Testis (tissue), 2 donors: ENCODE measurements at regions not wholly inside any gene's neighbourhood (a gene's known extent, or its start where the extent isn't known, plus 50 kb on each side); places are given as distances from the start of the nearest gene placed in this dataset.

Experiments
- DNase-seq: peaks from one replicate; pipeline ENCODE4 v3.0.0-alpha.2; 2019
- H3K27ac ChIP-seq, 2 donors: fragments of 200-600 bp; sonication (generic); one replicate each; pipeline ENCODE4 v1.5.1; 2019
- H3K27me3 ChIP-seq: fragments of 200-600 bp; sonication (generic); one replicate; pipeline ENCODE4 v1.5.1; 2019
- H3K36me3 ChIP-seq: fragments of 200-600 bp; sonication (generic); one replicate; pipeline ENCODE4 v1.5.1; 2017; ENCODE audit warnings: low read depth; ENCODE audit errors: missing control alignments
- H3K4me1 ChIP-seq: fragments of 200-600 bp; sonication (generic); one replicate; pipeline ENCODE4 v1.5.1; 2019
- H3K4me3 ChIP-seq, 2 donors: fragments of 200-600 bp; sonication (generic); one replicate each; pipeline ENCODE4 v1.5.1; 2017 to 2019
- H3K9me3 ChIP-seq: fragments of 200-600 bp; sonication (generic); one replicate; pipeline ENCODE4 v1.5.1; 2017
- CTCF ChIP-seq, 3 experiments: fragments of 450-650 bp in 2 of 3; fragments of 200-600 bp in 1 of 3; sonication (generic) in 1 of 3; IDR thresholded peaks; one replicate each; pipeline ENCODE4 v1.5.1; 2016 to 2019; ENCODE audit warnings: antibody characterized with exemption in 3 of 3, mild to moderate bottlenecking in 2 of 3, moderate library complexity in 1 of 3
- POLR2A ChIP-seq: fragments of 450-650 bp; IDR thresholded peaks from one replicate; pipeline ENCODE4 v1.6.1; 2017; ENCODE audit warnings: antibody characterized with exemption, mild to moderate bottlenecking, moderate library complexity
- WGBS, 2 donors: methylation state at CpG; one replicate each; pipeline ENCODE4 v1.1.5; 2018; 5-methylcytosine and 5-hydroxymethylcytosine counted together
- intact Hi-C: fragments of 100-400 bp; cut with DNase I; formaldehyde crosslinking; loops from one replicate; pipeline ENCODE4 v1.15.1; 2023; ENCODE audit warnings: low total_unique reads

- Histone ChIP-seq H3K4me1 (no peaks in the 10 kb centered on the region), H3K36me3 (no peaks in the 10 kb centered on the region), H3K9me3 (no peaks in the 10 kb centered on the region), H3K27me3 (no peaks in the 10 kb centered on the region), H3K27ac (no peak overlapping the region), H3K4me3 (no peak overlapping the region)
- intact Hi-C loops = no loop called here
- TF ChIP-seq CTCF (IDR thresholded peaks at IDR 0.05) (no peak), POLR2A (no peak)
- no peak for DNase-seq
- 85 to 89% methylated on average over 6 of the region's 6 CpGs for WGBS, 2 donors
Observed at GRCh38 chr18:51486735-51487366, 289.4 kb upstream of the MEX3C start.

DNA sequence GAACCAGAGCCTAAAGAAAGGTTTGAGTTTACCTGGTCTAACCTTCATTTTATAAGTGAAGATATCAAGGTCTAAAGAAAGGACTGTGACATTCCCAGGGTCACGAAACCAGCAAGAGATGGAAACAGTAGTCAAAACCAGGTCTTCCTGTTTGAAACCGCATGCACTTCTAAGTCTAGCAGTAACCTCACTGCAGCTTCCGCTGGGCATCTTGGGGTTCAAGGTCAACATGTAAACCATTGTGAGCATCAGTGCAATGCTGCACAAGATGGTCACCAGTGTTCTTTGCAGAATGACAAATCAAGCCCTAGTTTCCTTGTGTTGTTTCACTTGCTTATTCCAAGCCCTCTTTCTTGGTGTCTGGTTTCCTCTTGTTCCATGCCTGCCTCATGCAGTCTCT, 292.9 kb upstream of the MEX3C start:
- DNase-seq = no peak
- no peak for TF ChIP-seq CTCF (IDR thresholded peaks at IDR 0.05)
- no peak for TF ChIP-seq POLR2A
- WGBS, 2 donors = 88 to 97% methylated on average over 3 of the region's 3 CpGs
- H3K27me3 ChIP-seq = no peaks in the 10 kb centered on the region
- no peak overlapping the region for H3K4me3 ChIP-seq
- no peaks in the 10 kb centered on the region for H3K9me3 ChIP-seq
- H3K36me3 ChIP-seq = no peaks in the 10 kb centered on the region
- no peak overlapping the region for H3K27ac ChIP-seq
- intact Hi-C loops = no loop called here
- H3K4me1 ChIP-seq = no peaks in the 10 kb centered on the region

DNA sequence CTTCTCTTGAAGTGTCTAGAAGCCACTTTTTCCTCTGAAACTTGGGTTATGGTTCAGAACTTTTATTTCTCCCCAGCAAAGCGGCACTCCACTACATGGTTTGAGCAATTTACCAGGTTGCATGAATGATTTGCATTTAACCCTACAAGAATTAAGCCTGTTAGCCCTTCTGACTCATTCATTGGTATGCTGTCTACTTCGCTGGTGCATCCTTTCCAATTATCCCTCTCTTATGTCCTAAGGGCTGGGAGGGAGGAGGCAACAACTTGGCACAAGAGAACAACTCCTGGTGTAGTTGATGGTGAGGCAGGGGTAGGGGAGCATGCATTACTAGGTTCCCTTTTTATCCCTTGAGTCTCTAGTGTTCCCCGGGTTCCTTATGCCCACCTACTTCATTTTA, 293.4 kb upstream of the MEX3C start:
- no peaks in the 10 kb centered on the region for H3K4me1 ChIP-seq
- intact Hi-C loops = no loop called here
- 89 to 98% methylated on average over 3 of the region's 3 CpGs for WGBS, 2 donors
- no peak overlapping the region for H3K27ac ChIP-seq
- H3K36me3 ChIP-seq = no peaks in the 10 kb centered on the region
- H3K4me3 ChIP-seq = no peak overlapping the region
- DNase-seq = no peak
- no peaks in the 10 kb centered on the region for H3K27me3 ChIP-seq
- H3K9me3 ChIP-seq = no peaks in the 10 kb centered on the region
- TF ChIP-seq POLR2A (no peak), CTCF (IDR thresholded peaks at IDR 0.05) (no peak)

DNA sequence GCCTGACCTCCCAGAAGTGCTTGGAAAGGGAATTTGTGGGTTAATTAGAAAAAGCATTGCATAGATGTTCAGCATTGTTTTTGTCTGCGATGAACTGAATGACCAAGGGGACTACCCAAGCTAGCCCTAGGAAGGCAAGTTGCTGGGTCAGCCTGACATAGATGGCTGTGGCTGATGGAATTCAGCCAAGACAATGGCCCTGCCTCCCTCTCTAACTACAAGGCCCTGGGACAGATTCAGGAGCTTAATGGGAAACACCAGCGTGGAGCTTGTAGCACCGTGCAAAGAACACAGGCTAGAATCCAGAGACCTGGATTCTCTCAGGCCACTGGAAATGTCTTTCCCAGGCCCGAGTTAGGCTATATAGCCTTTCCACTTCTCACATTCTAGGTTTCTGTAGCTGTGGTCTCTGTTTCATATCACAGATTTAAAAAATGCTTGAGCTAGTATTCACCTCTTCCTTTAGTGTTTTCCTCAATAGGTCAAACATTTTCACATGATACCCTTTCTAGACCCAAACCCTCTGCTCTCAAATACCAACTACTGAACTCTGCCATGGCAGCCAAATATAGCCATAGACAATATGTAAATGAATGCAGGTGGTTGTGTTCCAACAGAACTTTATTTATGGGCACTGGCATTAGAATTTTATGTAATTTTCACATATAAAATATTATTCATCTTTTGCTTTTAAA, 294.3 kb upstream of the MEX3C start:
- Histone ChIP-seq H3K9me3 (no peaks in the 10 kb centered on the region), H3K4me1 (no peaks in the 10 kb centered on the region), H3K36me3 (no peaks in the 10 kb centered on the region), H3K27me3 (no peaks in the 10 kb centered on the region), H3K4me3 (no peak overlapping the region), H3K27ac (no peak overlapping the region)
- 67 to 80% methylated on average over 4 of the region's 4 CpGs for WGBS, 2 donors
- TF ChIP-seq CTCF (IDR thresholded peaks at IDR 0.05) (no peak), POLR2A (no peak)
- intact Hi-C loops = no loop called here
- DNase-seq = no peak
